SK-N-SH (cell line): ENCODE measurements at regions not wholly inside any gene's neighbourhood (a gene's known extent, or its start where the extent isn't known, plus 50 kb on each side); places are given as distances from the start of the nearest gene placed in this dataset.

ENCODE experiments used
- CTCF ChIA-PET: fragments of 300-600, 350-600 bp; formaldehyde crosslinking; extraction: SDS; loops from one replicate; lab custom pipeline; 2021; lab: Yijun Ruan, JAX
- POLR2A ChIA-PET: fragments of 350-600 bp; sonication (Branson Sonifier 250); formaldehyde crosslinking; extraction: SDS; loops from one replicate; lab custom pipeline; 2020; ENCODE audit warnings: antibody characterized with exemption, inconsistent platforms; lab: Yijun Ruan, JAX
- DNase-seq: peaks from one replicate; pipeline ENCODE4 v3.0.0; 2012
- H2AFZ ChIP-seq: fragments of 200-600 bp; sonication (generic); 2 replicates; pipeline ENCODE4 v1.8.1; 2016; ENCODE audit warnings: antibody characterized with exemption, mild to moderate bottlenecking, low read depth
- H3F3A ChIP-seq: fragments of 200-600 bp; sonication (generic); replicated peaks from 2 replicates; pipeline ENCODE3; 2016; ENCODE audit warnings: antibody characterized with exemption, mild to moderate bottlenecking; ENCODE audit not compliant: insufficient read depth
- H3K27ac ChIP-seq, 2 experiments: fragments of 200-500 bp in 1 of 2; fragments of 200-600 bp in 1 of 2; sonication (Bioruptor generic) in 1 of 2; sonication (generic), shearing (Covaris generic) in 1 of 2; 2 replicates each; pipeline versions ENCODE4 v1.5.1 to v1.6.1; 2014 to 2016; ENCODE audit warnings: low read depth in 2 of 2, inconsistent platforms in 1 of 2, low read length in 1 of 2, mild to moderate bottlenecking in 1 of 2, mixed read lengths in 1 of 2
- H3K27me3 ChIP-seq: fragments of 200-600 bp; sonication (generic), shearing (Covaris generic); 2 replicates; pipeline ENCODE4 v1.6.1; 2016; ENCODE audit warnings: mixed run types; ENCODE audit not compliant: insufficient read depth
- H3K36me3 ChIP-seq, 2 experiments: fragments of 200-500 bp in 1 of 2; fragments of 200-600 bp in 1 of 2; sonication (Bioruptor generic) in 1 of 2; sonication (generic) in 1 of 2; replicated peaks in 1 of 2; 2 replicates each; pipeline versions ENCODE3 to v1.5.1; 2014 to 2016; ENCODE audit warnings: low read length in 1 of 2, mild to moderate bottlenecking in 1 of 2; ENCODE audit not compliant: insufficient read depth in 2 of 2, control insufficient read depth in 1 of 2
- H3K4me1 ChIP-seq, 2 experiments: fragments of 200-500 bp in 1 of 2; fragments of 200-600 bp in 1 of 2; sonication (Bioruptor generic) in 1 of 2; sonication (generic), shearing (Covaris generic) in 1 of 2; 2 replicates each; pipeline versions ENCODE4 v1.5.1 to v1.6.1; 2014 to 2016; ENCODE audit warnings: low read depth in 1 of 2, low read length in 1 of 2, mixed run types in 1 of 2; ENCODE audit not compliant: insufficient read depth in 2 of 2, control insufficient read depth in 1 of 2
- H3K4me2 ChIP-seq: fragments of 200-600 bp; sonication (generic), shearing (Covaris generic); 2 replicates; pipeline ENCODE4 v1.6.1; 2017; ENCODE audit warnings: mixed run types
- H3K4me3 ChIP-seq, 2 experiments: fragments of 200-500 bp in 1 of 2; fragments of 200-600 bp in 1 of 2; sonication (Bioruptor generic) in 1 of 2; sonication (generic), shearing (Covaris generic) in 1 of 2; 2 replicates each; pipeline versions ENCODE4 v1.5.1 to v1.8.1; 2014 to 2016; ENCODE audit warnings: low read depth in 2 of 2, inconsistent platforms in 1 of 2, low read length in 1 of 2, mild to moderate bottlenecking in 1 of 2, mixed read lengths in 1 of 2, moderate library complexity in 1 of 2
- H3K79me2 ChIP-seq: fragments of 200-600 bp; sonication (generic); 2 replicates; pipeline ENCODE4 v1.8.1; 2017; ENCODE audit warnings: mild to moderate bottlenecking; ENCODE audit not compliant: insufficient read depth
- H3K9ac ChIP-seq: fragments of 200-600 bp; sonication (generic); 2 replicates; pipeline ENCODE4 v1.6.1; 2017; ENCODE audit warnings: mixed run types
- H3K9me2 ChIP-seq: fragments of 200-600 bp; sonication (generic); 2 replicates; pipeline ENCODE4 v1.6.1; 2017; ENCODE audit warnings: mixed run types
- H3K9me3 ChIP-seq: fragments of 200-600 bp; sonication (generic); 2 replicates; pipeline ENCODE4 v1.6.1; 2017; ENCODE audit warnings: mixed run types, mild to moderate bottlenecking, moderate library complexity
- H4K20me1 ChIP-seq: fragments of 200-600 bp; sonication (generic); 2 replicates; pipeline ENCODE4 v1.6.1; 2017; ENCODE audit warnings: mild to moderate bottlenecking, mixed run types; ENCODE audit not compliant: insufficient read depth
- CHD2 ChIP-seq: fragments of 150-350 bp; IDR thresholded peaks from 2 replicates; pipeline ENCODE4 v1.6.1; 2018; ENCODE audit warnings: low read length; ENCODE audit not compliant: partially characterized antibody
- EP300 ChIP-seq, 2 experiments: IDR thresholded peaks; 2 replicates each; pipeline versions ENCODE4 v1.4.0 to v1.6.1; 2012; ENCODE audit warnings: borderline replicate concordance in 1 of 2, low read depth in 1 of 2, low read length in 1 of 2
- EZH2phosphoT487 ChIP-seq: fragments of 200-600 bp; sonication (generic); IDR thresholded peaks from 2 replicates; pipeline ENCODE4 v1.6.1; 2017; ENCODE audit warnings: low read depth, mixed run types, mild to moderate bottlenecking, antibody characterized with exemption, moderate library complexity, borderline replicate concordance
- FOSL2 ChIP-seq: IDR thresholded peaks from 2 replicates; pipeline ENCODE4 v1.4.0; 2012; ENCODE audit warnings: low read depth, mild to moderate bottlenecking, moderate library complexity, borderline replicate concordance
- FOXJ3 ChIP-seq: sonication (generic); formaldehyde crosslinking; IDR thresholded peaks from 2 replicates; pipeline ENCODE4 v1.5.1; 2020; ENCODE audit warnings: mild to moderate bottlenecking, missing genetic modification reagents
- GATA2 ChIP-seq: sonication (generic); formaldehyde crosslinking; IDR thresholded peaks from 2 replicates; pipeline ENCODE4 v1.5.0; 2020; ENCODE audit warnings: mild to moderate bottlenecking, missing genetic modification reagents
- IRF3 ChIP-seq: fragments of 150-350 bp; IDR thresholded peaks from 2 replicates; pipeline ENCODE4 v1.6.1; 2016; ENCODE audit warnings: mild to moderate bottlenecking, low read depth, low read length
- JUND ChIP-seq: IDR thresholded peaks from 2 replicates; pipeline ENCODE4 v1.4.0; 2012
- MAX ChIP-seq: IDR thresholded peaks from 2 replicates; pipeline ENCODE4 v1.4.0; 2012; ENCODE audit warnings: low read depth
- MXI1 ChIP-seq: IDR thresholded peaks from 2 replicates; pipeline ENCODE4 v1.6.1; 2012; ENCODE audit warnings: mild to moderate bottlenecking, low read depth, low read length, improper control_type of control experiment
- NFIC ChIP-seq: IDR thresholded peaks from 2 replicates; pipeline ENCODE4 v1.4.0; 2012; ENCODE audit warnings: borderline replicate concordance
- NRF1 ChIP-seq: IDR thresholded peaks from 2 replicates; pipeline ENCODE4 v1.6.1; 2012; ENCODE audit warnings: low read depth, mild to moderate bottlenecking, low read length
- POLR2AphosphoS5 ChIP-seq: IDR thresholded peaks from 2 replicates; pipeline ENCODE4 v1.6.1; 2012; ENCODE audit warnings: low read depth, low read length
- RAD21 ChIP-seq: IDR thresholded peaks from 2 replicates; pipeline ENCODE4 v1.6.1; 2012; ENCODE audit warnings: mild to moderate bottlenecking, low read length
- REST ChIP-seq: IDR thresholded peaks from 2 replicates; pipeline ENCODE4 v1.6.1; 2012; ENCODE audit warnings: mild to moderate bottlenecking, low read depth, low read length, moderate library complexity
- RFX5 ChIP-seq: IDR thresholded peaks from 2 replicates; pipeline ENCODE4 v1.6.1; 2012; ENCODE audit warnings: mild to moderate bottlenecking, improper control_type of control experiment, low read length
- RXRA ChIP-seq: IDR thresholded peaks from 2 replicates; pipeline ENCODE4 v1.4.0; 2012; ENCODE audit warnings: low read depth, mild to moderate bottlenecking, borderline replicate concordance
- SMC3 ChIP-seq: IDR thresholded peaks from 2 replicates; pipeline ENCODE4 v1.6.1; 2012; ENCODE audit warnings: low read depth, low read length, improper control_type of control experiment
- TCF12 ChIP-seq: IDR thresholded peaks from 2 replicates; pipeline ENCODE4 v1.4.0; 2012
- TEAD4 ChIP-seq: IDR thresholded peaks from 2 replicates; pipeline ENCODE4 v1.4.0; 2012; ENCODE audit warnings: mild to moderate bottlenecking, borderline replicate concordance; ENCODE audit not compliant: insufficient read depth
- USF1 ChIP-seq: IDR thresholded peaks from 2 replicates; pipeline ENCODE4 v1.4.0; 2012; ENCODE audit warnings: low read depth, borderline replicate concordance
- YY1 ChIP-seq: IDR thresholded peaks from 2 replicates; pipeline ENCODE4 v1.4.0; 2012; ENCODE audit warnings: low read depth, mild to moderate bottlenecking
- WGBS: methylation state at CpG from one replicate; pipeline ENCODE4 v1.1.6; 2017; ENCODE audit warnings: low lambda C conversion rate; 5-methylcytosine and 5-hydroxymethylcytosine counted together
- TF ChIP-seq, protein P1 (sequence below): fragments of 150-350 bp; IDR thresholded peaks from 2 replicates; pipeline ENCODE4 v1.6.1; 2017; ENCODE audit warnings: antibody characterized with exemption, low read length, low read depth, borderline replicate concordance

DNA sequence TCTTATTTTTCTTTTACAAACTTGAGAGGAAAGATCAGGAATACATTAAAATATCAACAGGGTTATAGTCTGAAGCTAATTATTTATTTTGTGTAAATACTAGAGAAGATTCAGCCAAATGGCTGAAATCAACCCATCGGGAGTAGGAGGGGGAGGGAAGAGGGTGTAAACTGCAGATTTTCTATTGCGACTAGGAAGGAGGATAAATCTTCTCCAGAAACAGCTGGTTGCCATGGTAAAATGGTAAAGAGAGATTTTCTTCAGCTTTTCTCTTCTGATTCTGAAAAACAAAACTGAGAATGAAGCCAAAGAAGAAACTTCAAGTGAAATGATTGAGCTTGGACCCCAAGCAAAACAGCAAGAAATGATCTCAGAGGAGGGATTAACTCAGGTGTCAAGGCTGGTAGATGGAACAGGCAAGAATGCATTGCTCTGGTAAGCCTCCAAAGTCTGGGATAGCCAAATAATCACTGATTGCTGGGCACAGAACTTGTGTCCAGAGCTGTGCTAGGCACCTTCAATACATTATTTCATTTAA lies 193.5 kb upstream of the SPTLC3 start (continued):
- TF ChIP-seq MAX (no peak), RXRA (no peak), EZH2phosphoT487 (no peak), NFIC (no peak), GATA2 (no peak), USF1 (no peak), EP300 (IDR thresholded peaks at IDR 0.05; ENCODE audit: borderline replicate concordance in 1 of 2, low read depth in 1 of 2, low read length in 1 of 2) (no peak), IRF3 (no peak), SMC3 (no peak), POLR2AphosphoS5 (no peak)

- DNase-seq: no peak
- Histone ChIP-seq H3K9ac (no peak overlapping the region), H2AFZ (no peak overlapping the region), H3K27ac (no peak overlapping the region), H3K9me3 (0 out of 2 replicates have a peak, but pooled peaks cover 2% of the 10 kb centered on the region), H3K4me1 (no peaks in the 10 kb centered on the region), H3K36me3 (no peaks in the 10 kb centered on the region), H3K27me3 (no peaks in the 10 kb centered on the region), H3K4me3 (no peak overlapping the region)
- TF ChIP-seq MAX: no peak
- TF ChIP-seq RFX5: no peak
- no peak for TF ChIP-seq TCF12
- no peak for TF ChIP-seq YY1
- TF ChIP-seq EZH2phosphoT487: no peak
- TF ChIP-seq, protein P1, sequence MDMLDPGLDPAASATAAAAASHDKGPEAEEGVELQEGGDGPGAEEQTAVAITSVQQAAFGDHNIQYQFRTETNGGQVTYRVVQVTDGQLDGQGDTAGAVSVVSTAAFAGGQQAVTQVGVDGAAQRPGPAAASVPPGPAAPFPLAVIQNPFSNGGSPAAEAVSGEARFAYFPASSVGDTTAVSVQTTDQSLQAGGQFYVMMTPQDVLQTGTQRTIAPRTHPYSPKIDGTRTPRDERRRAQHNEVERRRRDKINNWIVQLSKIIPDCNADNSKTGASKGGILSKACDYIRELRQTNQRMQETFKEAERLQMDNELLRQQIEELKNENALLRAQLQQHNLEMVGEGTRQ: no peak
- TF ChIP-seq RXRA: no peak
- no peak for TF ChIP-seq NFIC
- no peak for TF ChIP-seq EP300 (IDR thresholded peaks at IDR 0.05; ENCODE audit: borderline replicate concordance in 1 of 2, low read depth in 1 of 2, low read length in 1 of 2)
- no peak for TF ChIP-seq SMC3
- no peak for TF ChIP-seq CHD2
- TF ChIP-seq TEAD4: no peak
- no peak for TF ChIP-seq JUND
- TF ChIP-seq RAD21: no peak
- no peak for TF ChIP-seq MXI1
- TF ChIP-seq REST: no peak
- TF ChIP-seq FOSL2: no peak
- no peak for TF ChIP-seq FOXJ3 (CRISPR knock-in tag)
- TF ChIP-seq NRF1: no peak
- TF ChIP-seq, all 33 proteins: peak for 0
- Histone ChIP-seq H3K4me2 (no peak overlapping the region), H3K79me2 (no peaks in the 10 kb centered on the region), H4K20me1 (no peaks in the 10 kb centered on the region), H3F3A (no peaks in the 10 kb centered on the region), H3K9me2 (no peaks in the 10 kb centered on the region)
- CTCF ChIA-PET: interaction anchor here (0.6 kb wide), 1 partner anchor 54 kb away, joined by 3 read pairs; no protein-coding TSS in a partner anchor
- POLR2A ChIA-PET: no interaction called here
- 20% methylated on average over 3 of the region's 3 CpGs for WGBS
Observed at GRCh38 chr20:12815778-12816408, 192.9 kb upstream of the SPTLC3 start.
